ENCODE measurements at regions not wholly inside any gene's neighbourhood (a gene's known extent, or its start where the extent isn't known, plus 50 kb on each side); places are given as distances from the start of the nearest gene placed in this dataset.

GRCh38 chrX:139093201-139093600, 381.7 kb upstream of the FGF13 start:
- CTCF ChIA-PET: no interaction called here
- H3K27ac ChIP-seq (ENCODE audit: low read depth, low read length): no peak overlapping the region
- POLR2A ChIA-PET: no interaction called here
- H3K36me3 ChIP-seq (ENCODE audit: control insufficient read depth in 1 of 2, insufficient read depth in 2 of 2, low read length in 2 of 2): no peaks in the 10 kb centered on the region
- TF ChIP-seq RAD21 (IDR thresholded peaks at IDR 0.05; ENCODE audit: low read depth): no peak
- TF ChIP-seq POLR2AphosphoS5 (IDR thresholded peaks at IDR 0.05; ENCODE audit: low read depth, low read length): no peak
- TF ChIP-seq EZH2phosphoT487 (IDR thresholded peaks at IDR 0.05; ENCODE audit: borderline replicate concordance): no peak
- TF ChIP-seq FOSL1 (IDR thresholded peaks at IDR 0.05; ENCODE audit: low read depth): no peak
- TF ChIP-seq CTCF (IDR thresholded peaks at IDR 0.05 in 2 of 3, conservative IDR thresholded peaks at IDR 0.05 in 1 of 3; ENCODE audit: borderline replicate concordance in 1 of 3, insufficient read depth in 1 of 3, low read depth in 2 of 3, low read length in 2 of 3): no peak
- H3K4me3 ChIP-seq (replicated peaks in 1 of 2; ENCODE audit: low read depth in 1 of 2, low read length in 2 of 2): no peak overlapping the region
- no peaks in the 10 kb centered on the region for H3K27me3 ChIP-seq (ENCODE audit: insufficient read depth, low read length)
- no peak overlapping the region for H3K4me2 ChIP-seq (ENCODE audit: low read length)
- BruUV-seq (replicated peaks): no TSS peak
- H4K20me1 ChIP-seq (ENCODE audit: insufficient read depth): no peaks in the 10 kb centered on the region
- no peaks in the 10 kb centered on the region for H3K79me2 ChIP-seq (ENCODE audit: insufficient read depth, low read length)
- H2AFZ ChIP-seq (ENCODE audit: low read depth, low read length, poor library complexity, severe bottlenecking): no peak overlapping the region
- no peaks in the 10 kb centered on the region for H3K9me2 ChIP-seq (ENCODE audit: insufficient read depth)
- H3K9me3 ChIP-seq (ENCODE audit: control insufficient read depth in 1 of 2, insufficient read depth in 1 of 2, low read depth in 1 of 2, low read length in 2 of 2): no peaks in the 10 kb centered on the region
- RAD21 ChIA-PET (ENCODE audit: low non-redundant PET in 1 of 2, low total read pairs in 2 of 2, uncharacterized antibody in 2 of 2, unreplicated experiment in 2 of 2): no interaction called here
- no peak overlapping the region for H3K9ac ChIP-seq (ENCODE audit: low read length)
- H3K4me1 ChIP-seq (ENCODE audit: control insufficient read depth in 1 of 2, insufficient read depth in 2 of 2, low read length in 2 of 2): no peaks in the 10 kb centered on the region
- intact Hi-C loops (cut with micrococcal nuclease): no loop called here
- no peak for ATAC-seq
- no peak for DNase-seq (ENCODE audit: low read depth, low spot score)

- Histone ChIP-seq H3K9me3 (ENCODE audit: control insufficient read depth in 1 of 2, insufficient read depth in 1 of 2, low read depth in 1 of 2, low read length in 2 of 2) (no peaks in the 10 kb centered on the region), H3K4me2 (ENCODE audit: low read length) (no peak overlapping the region), H3K27me3 (ENCODE audit: insufficient read depth, low read length) (no peaks in the 10 kb centered on the region), H3K79me2 (ENCODE audit: insufficient read depth, low read length) (no peaks in the 10 kb centered on the region), H3K27ac (ENCODE audit: low read depth, low read length) (no peak overlapping the region), H3K9me2 (ENCODE audit: insufficient read depth) (no peaks in the 10 kb centered on the region), H4K20me1 (ENCODE audit: insufficient read depth) (no peaks in the 10 kb centered on the region), H2AFZ (ENCODE audit: low read depth, low read length, poor library complexity, severe bottlenecking) (no peak overlapping the region), H3K4me3 (replicated peaks in 1 of 2; ENCODE audit: low read depth in 1 of 2, low read length in 2 of 2) (no peak overlapping the region), H3K9ac (ENCODE audit: low read length) (no peak overlapping the region), H3K4me1 (ENCODE audit: control insufficient read depth in 1 of 2, insufficient read depth in 2 of 2, low read length in 2 of 2) (no peaks in the 10 kb centered on the region), H3K36me3 (ENCODE audit: control insufficient read depth in 1 of 2, insufficient read depth in 2 of 2, low read length in 2 of 2) (no peaks in the 10 kb centered on the region)
- ATAC-seq (no peak), DNase-seq (ENCODE audit: low read depth, low spot score) (no peak)
- ChIA-PET POLR2A (no interaction called here), CTCF (no interaction called here), RAD21 (ENCODE audit: low non-redundant PET in 1 of 2, low total read pairs in 2 of 2, uncharacterized antibody in 2 of 2, unreplicated experiment in 2 of 2) (no interaction called here)
- BruUV-seq (replicated peaks): no TSS peak
- intact Hi-C loops (cut with micrococcal nuclease): no loop called here
- TF ChIP-seq EGR1 (IDR thresholded peaks at IDR 0.05; ENCODE audit: low read depth) (no peak), FOSL1 (IDR thresholded peaks at IDR 0.05; ENCODE audit: low read depth) (no peak), SP1 (IDR thresholded peaks at IDR 0.05; ENCODE audit: low read depth) (no peak), TCF7L2 (IDR thresholded peaks at IDR 0.05; ENCODE audit: borderline replicate concordance, extremely low read depth, insufficient read depth, insufficient read length) (no peak), ELF1 (IDR thresholded peaks at IDR 0.05; ENCODE audit: borderline replicate concordance, low read depth) (no peak), SIN3A (IDR thresholded peaks at IDR 0.05; ENCODE audit: low read depth) (no peak), POLR2AphosphoS5 (IDR thresholded peaks at IDR 0.05; ENCODE audit: low read depth, low read length) (no peak), CTCF (IDR thresholded peaks at IDR 0.05 in 2 of 3, conservative IDR thresholded peaks at IDR 0.05 in 1 of 3; ENCODE audit: borderline replicate concordance in 1 of 3, insufficient read depth in 1 of 3, low read depth in 2 of 3, low read length in 2 of 3) (no peak), ZFX (IDR thresholded peaks at IDR 0.05) (no peak), SRF (IDR thresholded peaks at IDR 0.05; ENCODE audit: low read depth) (no peak), POLR2A (IDR thresholded peaks at IDR 0.05; ENCODE audit: borderline replicate concordance, extremely low read depth, insufficient read depth, insufficient read length) (no peak), EZH2 (IDR thresholded peaks at IDR 0.05) (no peak), MAX (IDR thresholded peaks at IDR 0.05) (no peak), ZNF274 (IDR thresholded peaks at IDR 0.05; ENCODE audit: low read depth, low read length) (no peak), JUND (IDR thresholded peaks at IDR 0.05) (no peak), CBX3 (IDR thresholded peaks at IDR 0.05; ENCODE audit: low read depth) (no peak), EZH2phosphoT487 (IDR thresholded peaks at IDR 0.05; ENCODE audit: borderline replicate concordance) (no peak), ATF3 (IDR thresholded peaks at IDR 0.05) (no peak), RAD21 (IDR thresholded peaks at IDR 0.05; ENCODE audit: low read depth) (no peak)
These were observed 380.4 kb upstream of the FGF13 start for GRCh38 chrX:139091878-139092277.

All from HCT116 (cell line).